ENCODE measurements at regions not wholly inside any gene's neighbourhood (a gene's known extent, or its start where the extent isn't known, plus 50 kb on each side); places are given as distances from the start of the nearest gene placed in this dataset.

DNA sequence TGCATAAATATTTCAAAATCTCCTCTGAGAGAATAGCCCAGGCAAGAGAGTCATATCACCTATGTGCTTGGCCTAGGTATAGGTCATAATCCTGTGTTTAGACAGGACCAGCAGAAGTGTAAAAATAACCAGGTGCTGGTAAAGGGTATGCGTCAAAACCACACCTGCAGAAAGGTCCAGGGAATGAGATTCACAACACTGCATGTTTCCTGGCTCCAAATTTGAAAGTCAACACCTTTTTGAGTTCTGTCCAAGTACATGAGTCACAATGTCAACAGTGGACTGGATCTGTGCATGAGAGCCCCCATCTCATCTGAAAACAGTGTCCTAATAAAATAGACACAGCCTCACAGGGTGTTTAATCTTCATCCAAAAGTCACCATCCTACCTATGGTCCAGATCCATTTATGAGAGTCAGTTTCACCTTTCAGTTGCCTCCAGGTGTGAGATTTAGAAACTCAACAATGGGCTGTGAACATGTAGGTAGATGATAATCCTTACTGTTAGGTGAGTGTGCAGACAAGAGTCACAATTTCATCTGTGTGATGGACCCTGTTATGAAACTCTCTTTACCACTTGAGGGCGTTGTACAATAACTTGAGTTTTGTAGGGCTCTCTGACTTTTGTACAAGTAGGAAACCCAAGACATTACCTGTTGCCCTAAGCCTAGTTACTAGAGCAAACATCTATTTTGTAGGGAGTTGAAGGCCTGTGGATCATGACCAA, 2100.7 kb downstream of the TP53TG3F start:
- no peaks in the 10 kb centered on the region for H3K4me1 Mint-ChIP-seq (ENCODE audit: low read depth)
- H3K9me3 Mint-ChIP-seq (ENCODE audit: low read depth), result peaks cover 18% of the 10 kb centered on the region
- H3K27ac Mint-ChIP-seq, result no peak overlapping the region
- no peaks in the 10 kb centered on the region for H3K27me3 Mint-ChIP-seq
- no peaks in the 10 kb centered on the region for H3K36me3 Mint-ChIP-seq
- no peak overlapping the region for H3K4me3 Mint-ChIP-seq

DNA sequence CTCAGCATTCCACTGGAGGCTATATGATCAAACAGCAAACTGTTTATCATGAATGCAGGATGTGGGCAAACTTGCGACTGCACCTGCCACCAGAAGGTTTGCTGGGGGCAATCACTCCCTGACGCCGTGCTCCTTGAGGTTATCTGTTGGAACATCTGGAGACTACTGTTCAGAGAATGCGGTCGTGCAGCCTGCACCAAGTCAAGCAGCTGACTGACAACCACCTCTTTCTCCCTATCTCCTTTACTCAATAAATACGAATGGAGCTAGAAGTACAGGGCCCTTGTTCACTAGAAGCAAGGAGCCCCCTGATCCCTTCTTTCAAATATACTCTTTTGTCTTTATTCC, 2101.2 kb downstream of the TP53TG3F start:
- no peak overlapping the region for H3K4me3 Mint-ChIP-seq
- no peaks in the 10 kb centered on the region for H3K36me3 Mint-ChIP-seq
- H3K4me1 Mint-ChIP-seq (ENCODE audit: low read depth), result no peaks in the 10 kb centered on the region
- H3K9me3 Mint-ChIP-seq (ENCODE audit: low read depth), result peaks cover 23% of the 10 kb centered on the region
- no peaks in the 10 kb centered on the region for H3K27me3 Mint-ChIP-seq
- H3K27ac Mint-ChIP-seq, result no peak overlapping the region

GRCh38 chr16:35561346-35561745, 2101.9 kb downstream of the TP53TG3F start:
- Mint-ChIP-seq H3K4me3 (no peak overlapping the region), H3K4me1 (ENCODE audit: low read depth) (no peaks in the 10 kb centered on the region), H3K27ac (no peak overlapping the region), H3K36me3 (no peaks in the 10 kb centered on the region), H3K27me3 (no peaks in the 10 kb centered on the region), H3K9me3 (ENCODE audit: low read depth) (peaks cover 21% of the 10 kb centered on the region)

GRCh38 chr16:35562471-35562870, 2103.1 kb downstream of the TP53TG3F start:
- Mint-ChIP-seq H3K4me1 (ENCODE audit: low read depth) (no peaks in the 10 kb centered on the region), H3K27me3 (no peaks in the 10 kb centered on the region), H3K4me3 (no peak overlapping the region), H3K27ac (no peak overlapping the region), H3K36me3 (no peaks in the 10 kb centered on the region), H3K9me3 (ENCODE audit: low read depth) (peaks cover 27% of the 10 kb centered on the region)

DNA sequence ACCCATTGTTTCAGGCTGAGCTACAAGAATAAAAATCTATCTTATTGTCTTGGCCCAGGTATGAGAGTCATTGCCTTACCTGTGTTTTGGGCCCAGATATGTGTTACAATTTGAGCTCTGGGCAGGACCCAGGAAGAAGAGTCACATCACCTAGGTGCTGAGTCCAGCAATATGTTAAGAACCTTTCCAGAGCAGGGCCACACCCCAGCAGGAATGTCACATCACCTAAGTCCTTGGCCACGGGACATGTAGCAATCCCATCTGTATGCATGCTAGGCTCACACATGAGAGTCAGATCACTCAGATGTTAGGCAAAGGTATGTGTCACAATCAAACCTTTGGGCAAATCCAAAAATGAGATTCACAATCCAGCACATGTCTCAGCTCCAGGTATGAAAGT, 2103.5 kb downstream of the TP53TG3F start:
- Mint-ChIP-seq H3K36me3 (no peaks in the 10 kb centered on the region), H3K27me3 (no peaks in the 10 kb centered on the region), H3K4me3 (no peak overlapping the region), H3K9me3 (ENCODE audit: low read depth) (peaks cover 24% of the 10 kb centered on the region), H3K4me1 (ENCODE audit: low read depth) (no peaks in the 10 kb centered on the region), H3K27ac (no peak overlapping the region)

DNA sequence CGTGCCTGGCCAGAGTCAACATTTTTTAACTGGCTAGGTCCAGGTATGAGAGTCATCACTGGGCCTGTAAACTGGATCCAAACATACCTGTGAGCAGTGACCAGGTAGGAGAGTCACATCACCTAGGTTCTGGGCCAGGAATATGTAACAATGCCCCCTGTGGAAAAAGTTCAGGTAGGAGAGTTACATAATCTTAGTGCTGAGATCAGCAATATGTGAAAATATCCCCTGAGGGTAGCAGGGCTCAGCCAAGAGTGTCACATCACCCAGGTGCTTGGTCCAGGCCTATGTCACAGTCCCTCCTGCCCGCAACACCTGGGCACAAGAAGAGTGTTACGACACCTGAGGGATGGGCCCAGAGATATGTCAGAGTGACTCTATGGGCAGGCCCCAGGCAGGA, 2104.7 kb downstream of the TP53TG3F start:
- no peak overlapping the region for H3K27ac Mint-ChIP-seq
- H3K4me3 Mint-ChIP-seq, result no peak overlapping the region
- H3K36me3 Mint-ChIP-seq, result no peaks in the 10 kb centered on the region
- H3K9me3 Mint-ChIP-seq (ENCODE audit: low read depth), result peaks cover 20% of the 10 kb centered on the region
- H3K4me1 Mint-ChIP-seq (ENCODE audit: low read depth), result no peaks in the 10 kb centered on the region
- no peaks in the 10 kb centered on the region for H3K27me3 Mint-ChIP-seq

GRCh38 chr16:35564889-35565288, 2105.5 kb downstream of the TP53TG3F start:
- Mint-ChIP-seq H3K27ac (no peak overlapping the region), H3K4me1 (ENCODE audit: low read depth) (no peaks in the 10 kb centered on the region), H3K4me3 (no peak overlapping the region), H3K27me3 (no peaks in the 10 kb centered on the region), H3K9me3 (ENCODE audit: low read depth) (peaks cover 18% of the 10 kb centered on the region), H3K36me3 (no peaks in the 10 kb centered on the region)

GRCh38 chr16:35565626-35566025, 2106.2 kb downstream of the TP53TG3F start:
- Mint-ChIP-seq H3K9me3 (ENCODE audit: low read depth) (peaks cover 18% of the 10 kb centered on the region), H3K4me1 (ENCODE audit: low read depth) (no peaks in the 10 kb centered on the region), H3K36me3 (no peaks in the 10 kb centered on the region), H3K4me3 (no peak overlapping the region), H3K27ac (no peak overlapping the region), H3K27me3 (no peaks in the 10 kb centered on the region)

- H3K36me3 Mint-ChIP-seq, result no peaks in the 10 kb centered on the region
- no peak overlapping the region for H3K4me3 Mint-ChIP-seq
- H3K27ac Mint-ChIP-seq, result no peak overlapping the region
- H3K4me1 Mint-ChIP-seq (ENCODE audit: low read depth), result no peaks in the 10 kb centered on the region
- H3K27me3 Mint-ChIP-seq, result no peaks in the 10 kb centered on the region
- H3K9me3 Mint-ChIP-seq (ENCODE audit: low read depth), result peaks cover 18% of the 10 kb centered on the region
Measured at GRCh38 chr16:35569413-35569812, 2110.0 kb downstream of the TP53TG3F start.

DNA sequence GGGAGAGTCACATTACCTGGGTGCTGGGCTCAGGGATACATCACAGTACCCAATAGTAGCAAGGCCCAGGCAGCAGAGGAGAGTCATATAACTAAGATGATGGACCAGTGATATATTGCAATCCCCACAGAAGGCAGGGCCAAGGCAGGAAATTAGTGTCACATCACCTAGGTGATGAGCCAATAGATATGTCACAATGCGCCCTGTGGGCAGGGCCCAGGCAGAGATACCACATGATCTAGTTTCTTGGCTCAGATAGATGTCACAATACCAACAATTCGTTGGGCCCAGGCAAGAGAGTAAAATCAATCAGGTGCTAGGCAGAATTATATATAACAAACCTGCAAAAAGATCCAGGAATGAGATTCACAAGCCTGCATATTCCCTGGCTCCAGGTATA, 2111.5 kb downstream of the TP53TG3F start:
- peaks cover 11% of the 10 kb centered on the region for H3K9me3 Mint-ChIP-seq (ENCODE audit: low read depth)
- no peaks in the 10 kb centered on the region for H3K4me1 Mint-ChIP-seq (ENCODE audit: low read depth)
- H3K27me3 Mint-ChIP-seq, result no peaks in the 10 kb centered on the region
- no peak overlapping the region for H3K4me3 Mint-ChIP-seq
- no peaks in the 10 kb centered on the region for H3K36me3 Mint-ChIP-seq
- H3K27ac Mint-ChIP-seq, result no peak overlapping the region

GRCh38 chr16:35572186-35572585, 2112.8 kb downstream of the TP53TG3F start:
- Mint-ChIP-seq H3K9me3 (ENCODE audit: low read depth) (peaks cover 6% of the 10 kb centered on the region), H3K4me1 (ENCODE audit: low read depth) (no peaks in the 10 kb centered on the region), H3K36me3 (no peaks in the 10 kb centered on the region), H3K4me3 (no peak overlapping the region), H3K27me3 (no peaks in the 10 kb centered on the region), H3K27ac (no peak overlapping the region)

GRCh38 chr16:35573407-35573806, 2114.0 kb downstream of the TP53TG3F start:
- Mint-ChIP-seq H3K36me3 (no peaks in the 10 kb centered on the region), H3K9me3 (ENCODE audit: low read depth) (peaks cover 11% of the 10 kb centered on the region), H3K4me1 (ENCODE audit: low read depth) (no peaks in the 10 kb centered on the region), H3K4me3 (no peak overlapping the region), H3K27ac (no peak overlapping the region), H3K27me3 (no peaks in the 10 kb centered on the region)

DNA sequence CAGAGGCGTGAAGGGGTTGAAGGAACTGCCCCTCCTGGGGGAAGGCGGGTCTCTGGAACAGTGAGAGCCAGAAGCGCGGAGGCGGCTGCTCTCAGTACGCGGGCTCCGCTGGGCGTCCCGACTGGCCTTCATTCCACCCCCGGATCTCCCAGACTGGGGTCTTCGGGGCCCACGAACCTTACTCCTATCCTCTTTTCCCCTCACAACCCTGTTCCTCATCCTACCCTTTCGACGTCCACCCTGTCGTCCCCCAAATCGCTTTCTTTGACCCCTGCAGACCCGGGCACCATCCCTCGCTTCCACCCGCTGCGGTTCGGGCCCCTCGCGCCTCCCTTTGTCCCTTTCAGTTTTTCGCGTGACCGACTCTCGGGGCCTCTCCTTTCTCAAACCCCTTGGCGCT, 2114.6 kb downstream of the TP53TG3F start:
- peaks cover 17% of the 10 kb centered on the region for H3K9me3 Mint-ChIP-seq (ENCODE audit: low read depth)
- H3K36me3 Mint-ChIP-seq, result no peaks in the 10 kb centered on the region
- no peak overlapping the region for H3K4me3 Mint-ChIP-seq
- H3K4me1 Mint-ChIP-seq (ENCODE audit: low read depth), result no peaks in the 10 kb centered on the region
- H3K27ac Mint-ChIP-seq, result no peak overlapping the region
- H3K27me3 Mint-ChIP-seq, result no peaks in the 10 kb centered on the region

GRCh38 chr16:35574454-35575431, 2115.3 kb downstream of the TP53TG3F start:
- Mint-ChIP-seq H3K36me3 (no peaks in the 10 kb centered on the region), H3K4me1 (ENCODE audit: low read depth) (no peaks in the 10 kb centered on the region), H3K4me3 (no peak overlapping the region), H3K27ac (no peak overlapping the region), H3K9me3 (ENCODE audit: low read depth) (peaks cover 14% of the 10 kb centered on the region), H3K27me3 (no peaks in the 10 kb centered on the region)

GRCh38 chr16:35575432-35575821, 2116.0 kb downstream of the TP53TG3F start:
- H3K27ac Mint-ChIP-seq, result no peak overlapping the region
- no peaks in the 10 kb centered on the region for H3K36me3 Mint-ChIP-seq
- H3K4me1 Mint-ChIP-seq (ENCODE audit: low read depth), result no peaks in the 10 kb centered on the region
- H3K4me3 Mint-ChIP-seq, result no peak overlapping the region
- no peaks in the 10 kb centered on the region for H3K27me3 Mint-ChIP-seq
- peaks cover 14% of the 10 kb centered on the region for H3K9me3 Mint-ChIP-seq (ENCODE audit: low read depth)
